PC-9 (cell line): ENCODE measurements at regions not wholly inside any gene's neighbourhood (a gene's known extent, or its start where the extent isn't known, plus 50 kb on each side); places are given as distances from the start of the nearest gene placed in this dataset.

Experiments used
- BruUV-seq: library from RNA; stranded (reverse); fragments of 400-500 nt; replicated peaks from 2 replicates; lab custom pipeline; 2021; lab: Mats Ljungman, UMichigan
- CTCF ChIA-PET: fragments of 300-600 bp; sonication (Branson Sonifier 250); formaldehyde crosslinking; loops from one replicate; lab custom pipeline; 2022; ENCODE audit warnings: antibody characterized with exemption; lab: Charles Lee
- POLR2A ChIA-PET: fragments of 300-600 bp; sonication (Branson Sonifier 250); formaldehyde crosslinking; loops from one replicate; lab custom pipeline; 2022; ENCODE audit warnings: antibody characterized with exemption; ENCODE audit not compliant: unreplicated experiment; lab: Charles Lee
- DNase-seq, 2 experiments: peaks; one replicate each; pipeline versions ENCODE4 v3.0.0 to v3.0.0-alpha.2; 2015 to 2022; ENCODE audit warnings: mixed read lengths in 1 of 2
- H2AFZ ChIP-seq: fragments of 200-600 bp; sonication (generic); 2 replicates; pipeline ENCODE4 v1.8.1; 2017; ENCODE audit warnings: antibody characterized with exemption
- H3F3A ChIP-seq: fragments of 200-600 bp; sonication (generic); 2 replicates; pipeline ENCODE4 v1.8.1; 2017; ENCODE audit warnings: antibody characterized with exemption, mild to moderate bottlenecking, low read depth; ENCODE audit not compliant: insufficient read depth
- H3K27ac ChIP-seq: fragments of 200-600 bp; sonication (generic); 2 replicates; pipeline ENCODE4 v1.6.1; 2016; ENCODE audit warnings: mixed run types
- H3K27me3 ChIP-seq: fragments of 200-600 bp; sonication (generic); 2 replicates; pipeline ENCODE4 v1.6.1; 2016; ENCODE audit warnings: low read depth, mixed run types; ENCODE audit not compliant: insufficient read depth
- H3K36me3 ChIP-seq: fragments of 200-600 bp; sonication (generic); 2 replicates; pipeline ENCODE4 v1.6.1; 2016; ENCODE audit warnings: low read depth, mixed run types
- H3K4me1 ChIP-seq: fragments of 200-600 bp; sonication (generic); replicated peaks from 2 replicates; pipeline ENCODE4 v1.6.1; 2016; ENCODE audit warnings: mixed run types; ENCODE audit not compliant: insufficient read depth
- H3K4me2 ChIP-seq: fragments of 200-600 bp; sonication (generic); 2 replicates; pipeline ENCODE4 v1.6.1; 2017; ENCODE audit warnings: mixed run types
- H3K4me3 ChIP-seq: fragments of 200-600 bp; sonication (generic); 2 replicates; pipeline ENCODE4 v1.6.1; 2016; ENCODE audit warnings: mixed run types
- H3K79me2 ChIP-seq: fragments of 200-600 bp; sonication (generic); 2 replicates; pipeline ENCODE4 v1.6.1; 2017; ENCODE audit warnings: low read depth, mixed run types
- H3K9me2 ChIP-seq: fragments of 200-600 bp; sonication (generic); 2 replicates; pipeline ENCODE4 v1.8.1; 2017; ENCODE audit warnings: mild to moderate bottlenecking; ENCODE audit not compliant: insufficient read depth
- H3K9me3 ChIP-seq: fragments of 200-600 bp; sonication (generic); 2 replicates; pipeline ENCODE4 v1.8.1; 2016; ENCODE audit warnings: low read depth; ENCODE audit not compliant: insufficient read depth
- H4K20me1 ChIP-seq: fragments of 200-600 bp; sonication (generic); 2 replicates; pipeline ENCODE4 v1.8.1; 2017; ENCODE audit not compliant: insufficient read depth
- CTCF ChIP-seq: fragments of 200-600 bp; sonication (generic); conservative IDR thresholded peaks from 2 replicates; pipeline ENCODE4 v1.6.1; 2017; ENCODE audit warnings: mixed run types, antibody characterized with exemption, mild to moderate bottlenecking, moderate library complexity
- EZH2 ChIP-seq: fragments of 200-600 bp; sonication (generic); IDR thresholded peaks from 2 replicates; pipeline ENCODE4 v1.8.0; 2017; ENCODE audit warnings: antibody characterized with exemption, low read depth
- intact Hi-C: fragments of 100-400 bp; cut with micrococcal nuclease; formaldehyde crosslinking; loops from one replicate; pipeline ENCODE4 v1.10.0; 2022; ENCODE audit not compliant: unreplicated experiment

GRCh38 chrY:15466891-15467290, 942.6 kb downstream of the NLGN4Y start:
- no peak for DNase-seq
- intact Hi-C loops = no loop called here
- Histone ChIP-seq H3K79me2 (no peaks in the 10 kb centered on the region), H3F3A (no peaks in the 10 kb centered on the region), H3K4me1 (no peaks in the 10 kb centered on the region), H3K4me2 (no peak overlapping the region), H3K36me3 (no peaks in the 10 kb centered on the region), H3K9me2 (no peaks in the 10 kb centered on the region), H4K20me1 (no peaks in the 10 kb centered on the region), H3K4me3 (no peak overlapping the region), H2AFZ (no peak overlapping the region), H3K27ac (no peak overlapping the region), H3K27me3 (no peaks in the 10 kb centered on the region), H3K9me3 (no peaks in the 10 kb centered on the region)
- TF ChIP-seq EZH2 = no peak
- TF ChIP-seq CTCF = no peak
- ChIA-PET POLR2A (no interaction called here), CTCF (no interaction called here)
- no TSS peak for BruUV-seq

- Histone ChIP-seq H3K4me3 (no peak overlapping the region), H4K20me1 (no peaks in the 10 kb centered on the region), H3F3A (no peaks in the 10 kb centered on the region), H3K4me2 (no peak overlapping the region), H3K27me3 (no peaks in the 10 kb centered on the region), H2AFZ (no peak overlapping the region), H3K36me3 (no peaks in the 10 kb centered on the region), H3K9me3 (no peaks in the 10 kb centered on the region), H3K9me2 (no peaks in the 10 kb centered on the region), H3K4me1 (no peaks in the 10 kb centered on the region), H3K79me2 (no peaks in the 10 kb centered on the region), H3K27ac (no peak overlapping the region)
- ChIA-PET CTCF (no interaction called here), POLR2A (no interaction called here)
- intact Hi-C loops = no loop called here
- no TSS peak for BruUV-seq
- no peak for TF ChIP-seq EZH2
- no peak for TF ChIP-seq CTCF
- DNase-seq = no peak
These were observed 943.8 kb downstream of the NLGN4Y start for GRCh38 chrY:15468091-15468490.

GRCh38 chrY:15471371-15471770, 947.0 kb downstream of the NLGN4Y start:
- Histone ChIP-seq H3K4me3 (no peak overlapping the region), H3K9me3 (no peaks in the 10 kb centered on the region), H3K79me2 (no peaks in the 10 kb centered on the region), H3K36me3 (no peaks in the 10 kb centered on the region), H2AFZ (no peak overlapping the region), H3K9me2 (no peaks in the 10 kb centered on the region), H3F3A (no peaks in the 10 kb centered on the region), H3K4me1 (no peaks in the 10 kb centered on the region), H3K27me3 (no peaks in the 10 kb centered on the region), H3K4me2 (no peak overlapping the region), H4K20me1 (no peaks in the 10 kb centered on the region), H3K27ac (no peak overlapping the region)
- no TSS peak for BruUV-seq
- ChIA-PET CTCF (no interaction called here), POLR2A (no interaction called here)
- intact Hi-C loops = no loop called here
- DNase-seq = no peak
- TF ChIP-seq CTCF (no peak), EZH2 (no peak)
